HUES6 (cell line): ENCODE measurements at regions not wholly inside any gene's neighbourhood (a gene's known extent, or its start where the extent isn't known, plus 50 kb on each side); places are given as distances from the start of the nearest gene placed in this dataset.
"Not testable (repeated sequence)": the region's sequence is repeated elsewhere in the genome, so short reads cannot be mapped to it uniquely, and the experiment has no call there.

Experiments used
- H3K27ac ChIP-seq: 2 replicates; pipeline ENCODE4 v1.7.0; 2013; ENCODE audit warnings: low read depth, mild to moderate bottlenecking, low read length, inconsistent platforms
- H3K27me3 ChIP-seq: 2 replicates; pipeline ENCODE4 v1.6.1; 2013; ENCODE audit warnings: low read length; ENCODE audit not compliant: control insufficient read depth, insufficient read depth
- H3K36me3 ChIP-seq: 2 replicates; pipeline ENCODE4 v1.6.1; 2013; ENCODE audit warnings: low read length; ENCODE audit not compliant: control insufficient read depth, insufficient read depth
- H3K4me1 ChIP-seq: 2 replicates; pipeline ENCODE4 v1.6.1; 2013; ENCODE audit warnings: low read length; ENCODE audit not compliant: control insufficient read depth, insufficient read depth
- H3K4me3 ChIP-seq: 2 replicates; pipeline ENCODE4 v1.5.1; 2013; ENCODE audit warnings: low read depth, low read length
- H3K9ac ChIP-seq: one replicate; pipeline ENCODE4 v1.6.1; 2013; ENCODE audit warnings: mild to moderate bottlenecking, low read length
- H3K9me3 ChIP-seq: 2 replicates; pipeline ENCODE4 v1.6.1; 2013; ENCODE audit warnings: low read depth, low read length; ENCODE audit not compliant: control insufficient read depth, insufficient read depth

GRCh38 chr4:165548702-165549101, 169.9 kb downstream of the CPE start:
- Histone ChIP-seq H3K4me3 (no peak overlapping the region), H3K4me1 (no peaks in the 10 kb centered on the region), H3K27me3 (no peaks in the 10 kb centered on the region), H3K9ac (no peak overlapping the region), H3K9me3 (no peaks in the 10 kb centered on the region), H3K27ac (no peak overlapping the region), H3K36me3 (no peaks in the 10 kb centered on the region)

- Histone ChIP-seq H3K4me3 (no peak overlapping the region), H3K9ac (no peak overlapping the region), H3K4me1 (no peaks in the 10 kb centered on the region), H3K36me3 (no peaks in the 10 kb centered on the region), H3K9me3 (no peaks in the 10 kb centered on the region), H3K27ac (no peak overlapping the region), H3K27me3 (no peaks in the 10 kb centered on the region)
Measured at GRCh38 chr4:165553221-165553810, 174.5 kb downstream of the CPE start.

GRCh38 chr4:165555302-165555701, 176.5 kb downstream of the CPE start:
- Histone ChIP-seq H3K4me1 (no peaks in the 10 kb centered on the region), H3K9ac (no peak overlapping the region), H3K4me3 (no peak overlapping the region), H3K27ac (no peak overlapping the region), H3K36me3 (no peaks in the 10 kb centered on the region), H3K9me3 (no peaks in the 10 kb centered on the region), H3K27me3 (no peaks in the 10 kb centered on the region)

GRCh38 chr4:165556383-165556782, 177.6 kb downstream of the CPE start:
- Histone ChIP-seq H3K27me3 (no peaks in the 10 kb centered on the region), H3K9me3 (no peaks in the 10 kb centered on the region), H3K4me3 (no peak overlapping the region), H3K36me3 (no peaks in the 10 kb centered on the region), H3K27ac (no peak overlapping the region), H3K9ac (no peak overlapping the region), H3K4me1 (no peaks in the 10 kb centered on the region)

- Histone ChIP-seq H3K36me3 (no peaks in the 10 kb centered on the region), H3K9ac (no peak overlapping the region)
Measured at GRCh38 chr4:165560941-165561340, 182.1 kb downstream of the CPE start.

GRCh38 chr4:165563851-165564250, 185.0 kb downstream of the CPE start:
- Histone ChIP-seq H3K4me3 (no peak overlapping the region), H3K9me3 (no peaks in the 10 kb centered on the region), H3K36me3 (no peaks in the 10 kb centered on the region), H3K4me1 (no peaks in the 10 kb centered on the region), H3K9ac (no peak overlapping the region), H3K27me3 (no peaks in the 10 kb centered on the region), H3K27ac (no peak overlapping the region)

More at GRCh38 chr4:165560941-165561340, 182.1 kb downstream of the CPE start:
- no peak overlapping the region for H3K4me3 ChIP-seq
- no peaks in the 10 kb centered on the region for H3K27me3 ChIP-seq
- H3K9me3 ChIP-seq = no peaks in the 10 kb centered on the region
- H3K4me1 ChIP-seq = no peaks in the 10 kb centered on the region
- no peak overlapping the region for H3K27ac ChIP-seq

GRCh38 chr4:165569031-165569430, 190.2 kb downstream of the CPE start:
- no peaks in the 10 kb centered on the region for H3K36me3 ChIP-seq
- H3K27me3 ChIP-seq = no peaks in the 10 kb centered on the region
- H3K9me3 ChIP-seq = no peaks in the 10 kb centered on the region
- no peak overlapping the region for H3K27ac ChIP-seq
- H3K4me1 ChIP-seq = no peaks in the 10 kb centered on the region
- H3K4me3 ChIP-seq = no peak overlapping the region
- H3K9ac ChIP-seq = no peak overlapping the region

- H3K27me3 ChIP-seq, H3K9me3 ChIP-seq, H3K27ac ChIP-seq, H3K36me3 ChIP-seq, H3K4me1 ChIP-seq, H3K9ac ChIP-seq, H3K4me3 ChIP-seq: not testable (repeated sequence)
Measured at GRCh38 chr4:165571476-165571875, 192.7 kb downstream of the CPE start.

- no peak overlapping the region; the same call in 1 of the 2 replicates for H3K27ac ChIP-seq
- H3K36me3 ChIP-seq = no peaks in the 10 kb centered on the region
- no peak overlapping the region for H3K9ac ChIP-seq
- no peaks in the 10 kb centered on the region for H3K4me1 ChIP-seq
- H3K27me3 ChIP-seq = no peaks in the 10 kb centered on the region
- H3K4me3 ChIP-seq = no peak overlapping the region
- H3K9me3 ChIP-seq = no peaks in the 10 kb centered on the region
Measured at GRCh38 chr4:165580351-165580905, 201.6 kb downstream of the CPE start.

GRCh38 chr4:165583341-165583740, 204.5 kb downstream of the CPE start:
- H3K36me3 ChIP-seq = no peaks in the 10 kb centered on the region
- H3K4me1 ChIP-seq = no peaks in the 10 kb centered on the region
- H3K9ac ChIP-seq = no peak overlapping the region
- H3K9me3 ChIP-seq = no peaks in the 10 kb centered on the region
- H3K27ac ChIP-seq = no peak overlapping the region
- no peak overlapping the region for H3K4me3 ChIP-seq
- no peaks in the 10 kb centered on the region for H3K27me3 ChIP-seq

GRCh38 chr4:165584916-165585315, 206.1 kb downstream of the CPE start:
- H3K9ac ChIP-seq = no peak overlapping the region
- no peak overlapping the region for H3K27ac ChIP-seq
- H3K36me3 ChIP-seq = no peaks in the 10 kb centered on the region
- H3K9me3 ChIP-seq = no peaks in the 10 kb centered on the region
- no peaks in the 10 kb centered on the region for H3K27me3 ChIP-seq
- no peak overlapping the region for H3K4me3 ChIP-seq
- H3K4me1 ChIP-seq = no peaks in the 10 kb centered on the region
